HG03432 (cell line): ENCODE measurements at regions not wholly inside any gene's neighbourhood (a gene's known extent, or its start where the extent isn't known, plus 50 kb on each side); places are given as distances from the start of the nearest gene placed in this dataset.
A peak's percentile ranks its signal among the peaks of the same experiment; 100 is the strongest.
"Not testable (repeated sequence)": the region's sequence is repeated elsewhere in the genome, so short reads cannot be mapped to it uniquely, and the experiment has no call there.

Experiments
- ATAC-seq: cut with Tn5 transposase; IDR thresholded peaks from one replicate; pipeline ENCODE4 v1.9.1; 2021; ENCODE audit warnings: mild to moderate bottlenecking, moderate library complexity; ENCODE audit not compliant: unreplicated experiment

- ATAC-seq: not testable (repeated sequence)
These were observed 310.1 kb downstream of the SH3GL2 start for GRCh38 chr9:17888964-17889363.

- no peak for ATAC-seq
These were observed 315.8 kb downstream of the SH3GL2 start for GRCh38 chr9:17894501-17895160.

GRCh38 chr9:17900606-17901005, 321.7 kb downstream of the SH3GL2 start:
- no peak for ATAC-seq

- no peak for ATAC-seq
These were observed 326.5 kb downstream of the SH3GL2 start for GRCh38 chr9:17905366-17905765.

- no peak for ATAC-seq
These were observed 326.9 kb downstream of the SH3GL2 start for GRCh38 chr9:17905781-17906175.

GRCh38 chr9:17906176-17906840, 327.4 kb downstream of the SH3GL2 start:
- ATAC-seq: peak; percentile 46

- peak; percentile 29 for ATAC-seq
These were observed 328.2 kb downstream of the SH3GL2 start for GRCh38 chr9:17906841-17907778.

GRCh38 chr9:17907779-17908508, 329.1 kb downstream of the SH3GL2 start:
- ATAC-seq: no peak

- ATAC-seq: no peak
These were observed 347.4 kb downstream of the SH3GL2 start for GRCh38 chr9:17926246-17926645.

- no peak for ATAC-seq
These were observed 348.8 kb downstream of the SH3GL2 start for GRCh38 chr9:17927616-17928015.

GRCh38 chr9:17928228-17928627, 349.4 kb downstream of the SH3GL2 start:
- ATAC-seq: no peak

- no peak for ATAC-seq
These were observed 349.9 kb downstream of the SH3GL2 start for GRCh38 chr9:17928768-17929167.

GRCh38 chr9:17929506-17929905, 350.6 kb downstream of the SH3GL2 start:
- no peak for ATAC-seq

- ATAC-seq: no peak
These were observed 351.2 kb downstream of the SH3GL2 start for GRCh38 chr9:17930071-17930470.

GRCh38 chr9:17936365-17936764, 357.5 kb downstream of the SH3GL2 start:
- no peak for ATAC-seq

- ATAC-seq: no peak
These were observed 359.3 kb downstream of the SH3GL2 start for GRCh38 chr9:17938035-17938655.

GRCh38 chr9:17942498-17942897, 363.6 kb downstream of the SH3GL2 start:
- ATAC-seq: no peak

- no peak for ATAC-seq
These were observed 376.5 kb downstream of the SH3GL2 start for GRCh38 chr9:17955409-17955808.

- no peak for ATAC-seq
These were observed 379.5 kb downstream of the SH3GL2 start for GRCh38 chr9:17958363-17958762.

GRCh38 chr9:17962747-17963146, 383.9 kb downstream of the SH3GL2 start:
- no peak for ATAC-seq
